Esophagus muscularis mucosa (tissue), 4 donors: ENCODE measurements at regions not wholly inside any gene's neighbourhood (a gene's known extent, or its start where the extent isn't known, plus 50 kb on each side); places are given as distances from the start of the nearest gene placed in this dataset.

Source experiments
- DNase-seq: peaks from one replicate; pipeline ENCODE4 v3.0.0-alpha.2; 2017; ENCODE audit errors: extremely low spot score
- H3K27ac ChIP-seq, 4 donors: fragments of 200-600 bp; sonication (generic); replicated peaks in 1 of 4; 1 replicate in 3 of 4; 2 replicates in 1 of 4; pipeline ENCODE4 v1.5.1; 2016 to 2019; ENCODE audit warnings: mild to moderate bottlenecking in 1 of 4
- H3K27me3 ChIP-seq, 4 donors: fragments of 200-600 bp; sonication (generic); one replicate each; pipeline versions ENCODE4 v1.5.1 to v1.6.0; 2016 to 2019
- H3K36me3 ChIP-seq, 4 donors: fragments of 200-600 bp; sonication (generic); one replicate each; pipeline ENCODE4 v1.5.1; 2016 to 2019
- H3K4me1 ChIP-seq, 4 donors: fragments of 200-600 bp; sonication (generic); one replicate each; pipeline ENCODE4 v1.5.1; 2016 to 2019
- H3K4me3 ChIP-seq, 4 donors: fragments of 200-600 bp; sonication (generic); 1 replicate in 2 of 4; 2 replicates in 2 of 4; pipeline ENCODE4 v1.5.1; 2016 to 2019; ENCODE audit warnings: mild to moderate bottlenecking in 4 of 4, moderate library complexity in 1 of 4
- H3K9me3 ChIP-seq, 4 donors: fragments of 200-600 bp; sonication (generic); 1 replicate in 3 of 4; 2 replicates in 1 of 4; pipeline ENCODE4 v1.5.1; 2016 to 2019
- CTCF ChIP-seq, 3 experiments: fragments of 200-600 bp in 2 of 3; fragments of 450-650 bp in 1 of 3; sonication (generic) in 2 of 3; IDR thresholded peaks; one replicate each; pipeline ENCODE4 v1.5.1; 2017 to 2019; ENCODE audit warnings: antibody characterized with exemption in 3 of 3, mild to moderate bottlenecking in 2 of 3, moderate library complexity in 1 of 3
- EP300 ChIP-seq: sonication (generic); formaldehyde crosslinking; IDR thresholded peaks from one replicate; pipeline ENCODE4 v1.6.1; 2017; ENCODE audit warnings: antibody characterized with exemption
- POLR2A ChIP-seq: fragments of 450-650 bp; IDR thresholded peaks from one replicate; pipeline ENCODE4 v1.6.1; 2017; ENCODE audit warnings: antibody characterized with exemption, moderate library complexity, mild to moderate bottlenecking, low read depth
- POLR2AphosphoS5 ChIP-seq, 2 donors: sonication (generic); formaldehyde crosslinking; IDR thresholded peaks; one replicate each; pipeline ENCODE4 v1.6.1; 2017; ENCODE audit warnings: antibody characterized with exemption in 2 of 2
- WGBS: methylation state at CpG from one replicate; pipeline ENCODE4 v1.1.5; 2018; 5-methylcytosine and 5-hydroxymethylcytosine counted together
- intact Hi-C: fragments of 100-400 bp; cut with DNase I; formaldehyde crosslinking; loops from one replicate; pipeline ENCODE4 v1.15.1; 2023

GRCh38 chr15:95503107-95503506 is 827.4 kb upstream of the NR2F2 start:
- Histone ChIP-seq H3K4me3 (no peak overlapping the region), H3K27ac (no peak overlapping the region), H3K4me1 (no peaks in the 10 kb centered on the region), H3K9me3 (no peaks in the 10 kb centered on the region), H3K27me3 (no peaks in the 10 kb centered on the region), H3K36me3 (no peaks in the 10 kb centered on the region)
- 77% methylated on average over 2 of the region's 2 CpGs for WGBS
- intact Hi-C loops, result no loop called here
- TF ChIP-seq EP300 (no peak), POLR2A (no peak), CTCF (IDR thresholded peaks at IDR 0.05) (no peak), POLR2AphosphoS5 (IDR thresholded peaks at IDR 0.05) (no peak)
- no peak for DNase-seq

- no peaks in the 10 kb centered on the region for H3K36me3 ChIP-seq
- H3K4me3 ChIP-seq, result no peak overlapping the region
- intact Hi-C loops, result no loop called here
- DNase-seq, result no peak
- H3K4me1 ChIP-seq, result no peaks in the 10 kb centered on the region
- TF ChIP-seq CTCF (IDR thresholded peaks at IDR 0.05) (no peak), POLR2A (no peak), EP300 (no peak), POLR2AphosphoS5 (IDR thresholded peaks at IDR 0.05) (no peak)
- H3K9me3 ChIP-seq, result no peaks in the 10 kb centered on the region
- H3K27ac ChIP-seq, result no peak overlapping the region
- WGBS, result 98% methylated on average over 3 of the region's 3 CpGs
- no peaks in the 10 kb centered on the region for H3K27me3 ChIP-seq
Measured at GRCh38 chr15:95503640-95504225, 826.8 kb upstream of the NR2F2 start.

- Histone ChIP-seq H3K9me3 (no peaks in the 10 kb centered on the region), H3K27me3 (no peaks in the 10 kb centered on the region), H3K36me3 (no peaks in the 10 kb centered on the region), H3K4me1 (no peaks in the 10 kb centered on the region), H3K27ac (no peak overlapping the region), H3K4me3 (no peak overlapping the region)
- intact Hi-C loops, result no loop called here
- TF ChIP-seq POLR2AphosphoS5 (IDR thresholded peaks at IDR 0.05) (no peak), CTCF (IDR thresholded peaks at IDR 0.05) (no peak), EP300 (no peak), POLR2A (no peak)
- no peak for DNase-seq
Measured at GRCh38 chr15:95511671-95512070, 818.8 kb upstream of the NR2F2 start.

GRCh38 chr15:95512906-95513305 is 817.6 kb upstream of the NR2F2 start:
- H3K4me3 ChIP-seq, result no peak overlapping the region
- no peak for DNase-seq
- H3K9me3 ChIP-seq, result no peaks in the 10 kb centered on the region
- 92% methylated on average over 2 of the region's 2 CpGs for WGBS
- intact Hi-C loops, result no loop called here
- TF ChIP-seq CTCF (IDR thresholded peaks at IDR 0.05), result no peak
- no peak for TF ChIP-seq POLR2A
- TF ChIP-seq POLR2AphosphoS5 (IDR thresholded peaks at IDR 0.05), result no peak
- TF ChIP-seq EP300, result no peak
- no peak overlapping the region for H3K27ac ChIP-seq
- no peaks in the 10 kb centered on the region for H3K4me1 ChIP-seq
- H3K27me3 ChIP-seq, result no peaks in the 10 kb centered on the region
- H3K36me3 ChIP-seq, result no peaks in the 10 kb centered on the region

- Histone ChIP-seq H3K27me3 (no peaks in the 10 kb centered on the region), H3K4me3 (no peak overlapping the region), H3K4me1 (no peaks in the 10 kb centered on the region), H3K27ac (no peak overlapping the region), H3K9me3 (no peaks in the 10 kb centered on the region), H3K36me3 (no peaks in the 10 kb centered on the region)
- intact Hi-C loops, result no loop called here
- TF ChIP-seq POLR2A (no peak), CTCF (IDR thresholded peaks at IDR 0.05) (no peak)
- WGBS, result 94% methylated on average over 11 of the region's 11 CpGs
- no peak for DNase-seq
Measured at GRCh38 chr15:95519887-95520286, 810.6 kb upstream of the NR2F2 start.
